ENCODE measurements at regions not wholly inside any gene's neighbourhood (a gene's known extent, or its start where the extent isn't known, plus 50 kb on each side); places are given as distances from the start of the nearest gene placed in this dataset.
A peak's percentile ranks its signal among the peaks of the same experiment; 100 is the strongest.
"Not testable (repeated sequence)": the region's sequence is repeated elsewhere in the genome, so short reads cannot be mapped to it uniquely, and the experiment has no call there.

DNA sequence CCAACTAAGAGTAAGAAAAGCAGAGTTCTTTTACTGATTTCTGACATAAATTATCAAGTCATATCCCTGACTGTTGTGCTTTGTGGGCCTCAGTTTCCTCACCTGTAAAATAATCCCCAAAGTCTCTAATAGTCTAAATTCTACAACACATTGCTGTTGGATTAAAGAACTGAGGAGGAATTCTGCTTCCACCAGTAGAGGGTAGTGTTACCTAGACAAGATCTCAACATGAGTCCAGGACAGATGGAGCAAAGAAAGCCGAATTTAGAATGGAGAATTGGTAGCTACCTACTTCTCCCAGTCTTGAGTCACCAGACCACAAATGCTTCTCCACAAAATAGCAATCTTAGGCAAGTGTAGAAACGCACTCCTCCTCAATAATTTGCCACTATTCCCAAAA, 462.5 kb upstream of the FSHR start:
- Histone ChIP-seq H3K14ac (ENCODE audit: insufficient read depth, low read length) (no peak overlapping the region), H3K27ac (ENCODE audit: insufficient read length, low read depth, low read length) (no peak overlapping the region), H2BK20ac (ENCODE audit: low read depth, low read length, poor library complexity, severe bottlenecking) (no peak overlapping the region), H3K18ac (ENCODE audit: insufficient read length, low read depth, low read length) (no peak overlapping the region), H3K27me3 (ENCODE audit: insufficient read depth, low read length) (no peaks in the 10 kb centered on the region), H3K9me3 (ENCODE audit: control insufficient read depth, low read depth, low read length) (no peaks in the 10 kb centered on the region), H2BK5ac (ENCODE audit: insufficient read length, low read length) (no peak overlapping the region), H2AFZ (ENCODE audit: low read length) (no peak overlapping the region), H3K79me2 (ENCODE audit: insufficient read depth, low read length) (no peaks in the 10 kb centered on the region), H4K20me1 (ENCODE audit: control insufficient read depth, insufficient read depth, insufficient read length) (no peaks in the 10 kb centered on the region), H3K79me1 (ENCODE audit: insufficient read depth, low read depth, low read length, poor library complexity, severe bottlenecking) (no peaks in the 10 kb centered on the region), H3T11ph (ENCODE audit: low read length) (no peak overlapping the region), H3K4me1 (ENCODE audit: insufficient read depth, low read length) (no peaks in the 10 kb centered on the region), H3K4me2 (ENCODE audit: insufficient read depth, insufficient read length, low read length) (no peak overlapping the region), H4K91ac (ENCODE audit: insufficient read length, low read depth, low read length) (no peak overlapping the region), H3K23me2 (ENCODE audit: insufficient read length, low read depth, low read length, poor library complexity, severe bottlenecking) (no peaks in the 10 kb centered on the region), H3K4ac (ENCODE audit: low read depth, low read length) (no peak overlapping the region), H2BK12ac (ENCODE audit: insufficient read length, low read depth, low read length) (no peak overlapping the region), H4K8ac (replicated peaks; ENCODE audit: insufficient read length, low read depth, low read length) (no peak overlapping the region), H2BK15ac (ENCODE audit: low read depth, low read length) (no peak overlapping the region), H2AK5ac (ENCODE audit: insufficient read length, low read length) (no peak overlapping the region), H3K23ac (ENCODE audit: insufficient read length, low read depth, low read length) (no peak overlapping the region), H2BK120ac (ENCODE audit: low read depth, low read length, poor library complexity, severe bottlenecking) (no peak overlapping the region), H3K9ac (ENCODE audit: extremely low read depth, insufficient read length, low read length) (no peak overlapping the region), H4K5ac (ENCODE audit: insufficient read length, low read depth, low read length) (no peak overlapping the region), H3K56ac (ENCODE audit: insufficient read length, low read depth, low read length) (no peak overlapping the region)
- no peak overlapping the region for H3K27ac Mint-ChIP-seq
- H3K4me3 Mint-ChIP-seq: no peak overlapping the region
- peaks cover 3 to 4% of the 10 kb centered on the region in 2 experiments; a peak in 3 of 5 replicates for H3K9me3 Mint-ChIP-seq
- no peak for DNase-seq
- WGBS (ENCODE audit: extremely low coverage, insufficient read length, low lambda C conversion rate): no CpG with 5 or more reads among the region's 2 CpGs
- peaks cover 0 to 3% (median 0%) of the 10 kb centered on the region in 3 experiments; a peak in 2 of 7 replicates for H3K36me3 Mint-ChIP-seq (ENCODE audit: insufficient read depth in 1 of 3, low read depth in 3 of 3)
- TF ChIP-seq, protein P1, sequence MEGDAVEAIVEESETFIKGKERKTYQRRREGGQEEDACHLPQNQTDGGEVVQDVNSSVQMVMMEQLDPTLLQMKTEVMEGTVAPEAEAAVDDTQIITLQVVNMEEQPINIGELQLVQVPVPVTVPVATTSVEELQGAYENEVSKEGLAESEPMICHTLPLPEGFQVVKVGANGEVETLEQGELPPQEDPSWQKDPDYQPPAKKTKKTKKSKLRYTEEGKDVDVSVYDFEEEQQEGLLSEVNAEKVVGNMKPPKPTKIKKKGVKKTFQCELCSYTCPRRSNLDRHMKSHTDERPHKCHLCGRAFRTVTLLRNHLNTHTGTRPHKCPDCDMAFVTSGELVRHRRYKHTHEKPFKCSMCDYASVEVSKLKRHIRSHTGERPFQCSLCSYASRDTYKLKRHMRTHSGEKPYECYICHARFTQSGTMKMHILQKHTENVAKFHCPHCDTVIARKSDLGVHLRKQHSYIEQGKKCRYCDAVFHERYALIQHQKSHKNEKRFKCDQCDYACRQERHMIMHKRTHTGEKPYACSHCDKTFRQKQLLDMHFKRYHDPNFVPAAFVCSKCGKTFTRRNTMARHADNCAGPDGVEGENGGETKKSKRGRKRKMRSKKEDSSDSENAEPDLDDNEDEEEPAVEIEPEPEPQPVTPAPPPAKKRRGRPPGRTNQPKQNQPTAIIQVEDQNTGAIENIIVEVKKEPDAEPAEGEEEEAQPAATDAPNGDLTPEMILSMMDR (conservative IDR thresholded peaks at IDR 0.05): peak; percentile 76
- no peaks in the 10 kb centered on the region for H3K27me3 Mint-ChIP-seq (ENCODE audit: low read depth)
- H3K4me1 Mint-ChIP-seq: no peaks in the 10 kb centered on the region

DNA sequence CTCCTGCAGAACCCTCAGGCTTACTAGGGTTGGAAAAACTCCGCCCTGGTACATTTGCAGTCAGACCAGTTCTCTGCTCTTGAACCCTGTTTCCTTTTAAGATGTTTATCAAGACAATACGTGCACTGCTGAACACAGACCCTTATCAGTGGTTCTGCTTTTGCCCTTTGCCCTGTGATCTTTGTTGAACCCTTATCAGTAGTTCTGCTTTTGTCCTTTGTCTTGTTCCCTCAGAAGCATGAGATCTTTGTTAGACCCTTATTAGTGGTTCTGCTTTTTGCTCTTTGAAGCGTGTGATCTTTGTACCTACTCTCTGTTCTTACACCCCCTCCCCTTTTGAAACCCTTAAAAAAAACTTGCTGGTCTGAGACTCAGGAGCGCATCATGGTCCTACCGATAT, 457.5 kb upstream of the FSHR start:
- H3K14ac ChIP-seq (ENCODE audit: insufficient read depth, low read length); H3K4me2 ChIP-seq (ENCODE audit: insufficient read depth, insufficient read length, low read length); H2BK20ac ChIP-seq (ENCODE audit: low read depth, low read length, poor library complexity, severe bottlenecking); H3K27me3 Mint-ChIP-seq (ENCODE audit: low read depth); H3K23me2 ChIP-seq (ENCODE audit: insufficient read length, low read depth, low read length, poor library complexity, severe bottlenecking); H3K9me3 Mint-ChIP-seq; H2AK5ac ChIP-seq (ENCODE audit: insufficient read length, low read length); H2BK12ac ChIP-seq (ENCODE audit: insufficient read length, low read depth, low read length); H3K27me3 ChIP-seq (ENCODE audit: insufficient read depth, low read length); H3K4me3 Mint-ChIP-seq; H3K23ac ChIP-seq (ENCODE audit: insufficient read length, low read depth, low read length); H3K27ac Mint-ChIP-seq; H3K9ac ChIP-seq (ENCODE audit: extremely low read depth, insufficient read length, low read length); H2AFZ ChIP-seq (ENCODE audit: low read length); H4K20me1 ChIP-seq (ENCODE audit: control insufficient read depth, insufficient read depth, insufficient read length); H2BK5ac ChIP-seq (ENCODE audit: insufficient read length, low read length); H3K9me3 ChIP-seq (ENCODE audit: control insufficient read depth, low read depth, low read length); DNase-seq; H4K5ac ChIP-seq (ENCODE audit: insufficient read length, low read depth, low read length); H3K79me2 ChIP-seq (ENCODE audit: insufficient read depth, low read length); H2BK120ac ChIP-seq (ENCODE audit: low read depth, low read length, poor library complexity, severe bottlenecking); H4K91ac ChIP-seq (ENCODE audit: insufficient read length, low read depth, low read length); H3K4me1 Mint-ChIP-seq; H3K36me3 Mint-ChIP-seq (ENCODE audit: insufficient read depth in 1 of 3, low read depth in 3 of 3); H3K18ac ChIP-seq (ENCODE audit: insufficient read length, low read depth, low read length); H4K8ac ChIP-seq (replicated peaks; ENCODE audit: insufficient read length, low read depth, low read length); H3K56ac ChIP-seq (ENCODE audit: insufficient read length, low read depth, low read length); H3K79me1 ChIP-seq (ENCODE audit: insufficient read depth, low read depth, low read length, poor library complexity, severe bottlenecking); H3K27ac ChIP-seq (ENCODE audit: insufficient read length, low read depth, low read length); H2BK15ac ChIP-seq (ENCODE audit: low read depth, low read length); H3K4me1 ChIP-seq (ENCODE audit: insufficient read depth, low read length); H3T11ph ChIP-seq (ENCODE audit: low read length); H3K4ac ChIP-seq (ENCODE audit: low read depth, low read length): not testable (repeated sequence)
- WGBS (ENCODE audit: extremely low coverage, insufficient read length, low lambda C conversion rate): no CpG with 5 or more reads among the region's 5 CpGs
